GM18517 (cell line): ENCODE measurements at regions not wholly inside any gene's neighbourhood (a gene's known extent, or its start where the extent isn't known, plus 50 kb on each side); places are given as distances from the start of the nearest gene placed in this dataset.
"Not testable (repeated sequence)": the region's sequence is repeated elsewhere in the genome, so short reads cannot be mapped to it uniquely, and the experiment has no call there.

Experiments used
- ATAC-seq: cut with Tn5 transposase; IDR thresholded peaks from one replicate; pipeline ENCODE4 v1.9.1; 2021; ENCODE audit warnings: mild to moderate bottlenecking, moderate library complexity; ENCODE audit not compliant: unreplicated experiment

DNA sequence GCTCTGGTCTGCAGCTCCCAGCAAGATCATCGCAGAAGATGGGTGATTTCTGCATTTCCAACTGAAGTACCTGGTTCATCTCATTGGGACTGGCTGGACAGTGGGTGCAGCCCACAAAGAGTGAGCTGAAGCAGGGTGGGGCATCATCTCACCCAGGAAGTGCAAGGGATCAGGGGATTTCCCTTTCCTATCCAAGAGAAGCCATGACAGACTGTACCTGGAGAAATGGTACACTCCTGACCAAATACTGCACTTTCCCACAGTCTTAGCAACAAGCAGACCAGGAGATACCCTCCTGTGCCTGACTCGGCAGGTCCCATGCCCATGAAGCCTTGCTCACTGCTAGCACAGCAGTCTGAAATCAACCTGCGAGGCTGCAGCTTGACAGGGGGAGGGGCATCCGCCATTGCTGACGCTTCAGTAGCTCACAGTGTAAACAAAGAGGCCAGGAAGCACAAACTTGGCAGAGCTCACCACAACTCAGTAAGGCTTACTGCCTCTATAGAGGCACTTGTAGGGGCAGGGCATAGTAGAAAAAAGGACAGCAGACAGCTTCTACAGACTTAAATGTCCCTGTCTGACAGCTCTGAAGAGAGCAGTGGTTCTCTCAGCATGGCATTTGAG is 60.5 kb downstream of the AREG start:
- not testable (repeated sequence) for ATAC-seq

DNA sequence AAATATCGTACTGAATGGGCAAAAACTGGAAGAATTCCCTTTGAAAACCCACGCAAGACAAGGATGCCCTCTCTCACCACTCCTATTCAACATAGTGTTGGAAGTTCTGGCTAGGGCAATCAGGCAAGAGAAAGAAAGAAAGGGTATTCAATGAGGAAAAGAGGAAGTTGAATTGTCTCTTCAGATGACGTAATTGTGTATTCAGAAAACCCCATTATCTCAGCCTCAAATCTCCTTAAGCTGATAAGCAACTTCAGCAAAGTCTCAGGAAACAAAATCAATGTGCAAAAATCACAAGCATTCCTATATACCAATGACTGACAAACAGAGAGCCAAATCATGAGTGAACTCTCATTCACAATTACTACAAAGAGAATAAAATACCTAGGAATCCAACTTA is 64.4 kb downstream of the AREG start:
- ATAC-seq, result not testable (repeated sequence)

DNA sequence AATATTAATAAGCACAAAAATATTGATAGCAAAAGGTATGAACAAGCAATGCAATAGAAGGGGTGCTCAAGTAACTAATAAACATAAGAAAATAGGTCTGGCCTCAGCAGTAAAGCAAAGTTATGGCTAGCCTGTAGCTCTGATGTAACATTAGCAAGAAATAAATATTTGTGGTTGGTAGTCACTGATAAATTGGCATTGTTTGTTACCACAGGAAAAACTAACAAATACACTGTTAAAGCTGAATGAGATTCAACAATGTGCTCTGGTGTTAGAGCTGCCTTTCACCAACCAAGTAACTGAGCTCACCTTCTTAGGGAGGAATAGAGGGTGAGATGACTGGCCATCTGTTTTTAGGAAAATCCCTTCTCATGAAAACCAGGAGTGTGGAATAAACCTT is 71.4 kb downstream of the AREG start:
- no peak for ATAC-seq

DNA sequence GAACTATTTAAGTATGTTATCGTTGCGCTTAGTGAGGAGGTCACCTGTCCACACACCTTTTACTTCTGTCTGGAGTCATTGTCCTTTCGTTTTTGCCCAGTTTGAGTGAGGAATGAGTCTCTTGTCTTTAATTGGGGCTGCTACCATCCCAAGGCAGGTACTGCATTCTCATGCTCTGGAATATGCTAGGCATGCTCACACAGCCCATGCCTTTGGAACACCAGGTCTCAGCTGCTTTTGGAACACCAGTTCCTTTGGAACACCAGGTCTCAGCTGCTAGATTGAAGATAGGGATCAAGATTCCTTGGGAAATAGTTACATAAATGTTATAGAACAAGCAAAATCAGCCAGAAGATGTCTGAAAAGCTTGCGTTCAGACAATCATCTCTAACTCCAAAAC is 73.1 kb downstream of the AREG start:
- ATAC-seq, result no peak

DNA sequence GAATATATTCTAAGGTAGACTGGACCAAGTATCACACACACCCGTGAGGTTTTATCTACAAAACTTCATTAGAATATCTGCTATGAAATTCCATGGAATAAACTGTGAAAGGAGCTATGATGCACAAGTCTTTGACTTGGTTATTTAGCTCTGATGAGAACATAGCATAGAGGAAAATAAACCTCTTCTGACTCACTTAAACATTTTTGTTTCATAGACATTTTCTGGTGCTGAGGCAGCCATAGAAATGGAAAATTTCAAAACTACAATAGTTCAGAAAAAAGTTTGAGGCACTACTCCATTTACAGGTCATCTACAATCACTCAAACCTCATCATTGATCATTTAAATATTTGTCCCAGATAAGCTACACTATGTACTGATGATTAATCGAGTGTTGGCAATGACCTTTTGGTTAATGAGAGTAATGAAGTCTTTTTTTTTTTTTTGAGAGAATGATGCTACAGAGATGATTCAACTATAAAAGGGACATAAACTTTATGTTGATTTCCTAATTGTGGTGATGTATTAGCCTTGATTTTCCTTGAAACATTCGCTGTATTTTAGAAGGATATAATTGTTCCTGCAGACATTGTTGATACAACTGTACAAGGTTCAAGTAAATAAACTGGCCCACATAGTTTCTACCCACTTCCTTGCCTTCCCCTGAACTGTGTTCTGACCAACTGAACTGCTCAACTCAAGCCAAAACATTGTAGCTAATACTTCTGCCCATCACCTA is 77.5 kb downstream of the AREG start:
- no peak for ATAC-seq

DNA sequence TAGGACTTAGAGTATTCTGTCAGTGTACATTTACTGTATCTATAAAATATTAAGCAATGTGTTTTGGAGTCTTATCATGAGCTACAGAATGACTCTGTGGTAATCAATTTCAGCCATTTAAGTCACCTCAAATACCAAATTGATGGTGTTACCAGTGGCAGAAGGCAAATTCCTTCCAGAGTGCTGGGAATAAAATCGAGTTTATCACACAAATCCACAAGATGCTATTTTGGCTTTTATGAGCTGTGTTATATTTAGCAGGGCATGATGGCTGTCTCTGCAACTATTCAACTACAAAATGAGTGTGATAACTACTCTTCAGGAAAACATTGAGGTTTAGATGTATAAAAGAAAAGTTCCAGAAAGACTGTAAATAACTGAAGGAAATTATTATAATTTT is 78.2 kb downstream of the AREG start:
- ATAC-seq, result no peak

DNA sequence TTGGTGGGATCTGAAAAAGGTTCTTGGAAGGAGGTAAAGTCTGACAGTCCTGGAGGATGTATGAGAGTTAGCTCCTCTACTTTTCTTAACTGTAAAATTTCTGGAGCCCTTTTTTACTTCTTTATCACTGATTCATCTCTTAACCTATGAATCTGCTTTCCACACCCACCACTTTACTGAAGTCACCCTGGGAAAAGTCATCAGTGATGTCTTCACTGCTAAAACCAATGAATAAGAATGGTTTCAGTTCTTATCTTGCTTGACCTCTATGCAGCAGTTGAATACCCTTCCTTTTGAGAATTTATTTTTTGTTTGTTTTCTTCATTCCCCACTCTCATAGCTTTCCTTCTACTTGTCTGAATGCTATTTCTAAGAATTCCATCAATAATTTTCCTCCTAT is 80.0 kb downstream of the AREG start:
- no peak for ATAC-seq

DNA sequence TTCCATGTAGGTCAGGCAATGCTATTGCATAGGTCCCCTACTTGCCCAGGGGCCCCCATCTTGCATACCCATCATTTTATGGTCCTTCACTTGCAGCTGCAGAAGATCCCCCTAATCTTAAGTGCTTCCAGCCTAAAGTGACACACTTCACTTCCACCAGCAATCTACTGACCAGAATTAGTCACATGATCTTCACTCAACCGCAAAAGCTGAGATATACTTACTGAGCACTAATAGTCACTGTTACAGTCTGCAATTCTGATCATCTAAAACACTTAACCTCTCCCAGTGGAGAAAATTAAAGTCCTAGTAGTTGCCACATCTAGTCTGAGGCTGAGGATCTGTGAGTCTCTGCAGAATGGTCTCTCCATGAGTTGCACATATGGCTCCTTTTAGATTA is 82.1 kb downstream of the AREG start:
- ATAC-seq, result no peak

DNA sequence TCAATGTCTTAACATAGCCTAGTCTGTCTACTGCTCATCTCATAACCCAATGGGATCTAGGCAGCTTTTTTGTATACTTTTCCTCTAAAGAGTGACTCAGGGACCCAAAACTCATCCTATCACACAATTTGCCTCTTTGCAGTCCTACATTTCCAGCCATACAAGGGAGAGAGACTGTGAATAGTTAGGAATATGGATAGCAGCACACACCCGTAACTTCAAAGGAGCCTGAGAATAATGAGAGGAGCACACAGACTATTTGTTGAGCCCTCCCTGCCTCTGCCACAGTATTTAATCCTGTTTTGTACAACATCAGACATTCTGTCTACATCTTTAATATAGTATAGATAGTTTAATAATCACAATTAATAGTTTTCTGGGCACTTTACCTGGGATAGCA is 83.2 kb downstream of the AREG start:
- ATAC-seq, result no peak

DNA sequence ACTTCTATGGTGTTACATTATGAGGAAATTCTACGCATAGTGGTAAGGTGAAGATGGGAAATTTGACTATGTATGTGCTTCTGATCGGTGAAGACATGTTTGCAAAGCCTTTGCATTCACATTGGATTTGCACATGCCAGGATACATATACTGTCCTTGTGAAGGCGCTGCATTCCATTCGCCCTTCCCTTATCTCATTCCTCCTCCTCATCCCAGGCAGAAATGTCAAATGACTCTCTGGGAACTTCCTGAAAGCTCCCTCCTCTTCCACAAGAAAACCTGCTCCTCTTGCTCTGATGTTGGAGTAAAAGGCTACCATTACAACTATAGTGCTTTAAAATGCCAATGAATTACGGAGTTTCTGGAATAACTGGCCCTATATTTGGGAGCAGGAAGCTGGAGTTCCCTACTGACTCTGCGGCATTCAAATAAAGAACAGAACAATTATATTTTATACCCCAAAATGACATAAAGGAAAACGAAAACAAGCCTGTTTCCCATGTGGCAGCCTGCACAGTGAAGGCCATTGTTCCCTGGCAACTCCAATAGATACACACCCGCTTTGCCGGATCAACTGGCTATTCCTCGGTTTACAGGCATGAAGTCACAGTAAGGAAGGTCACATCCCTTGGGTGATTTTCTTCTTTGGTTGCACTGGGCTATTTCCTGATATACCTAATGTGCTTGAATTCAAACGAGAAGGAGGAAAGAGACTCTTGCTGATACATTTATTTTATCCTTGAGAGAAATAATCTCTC is 84.5 kb downstream of the AREG start:
- no peak for ATAC-seq

DNA sequence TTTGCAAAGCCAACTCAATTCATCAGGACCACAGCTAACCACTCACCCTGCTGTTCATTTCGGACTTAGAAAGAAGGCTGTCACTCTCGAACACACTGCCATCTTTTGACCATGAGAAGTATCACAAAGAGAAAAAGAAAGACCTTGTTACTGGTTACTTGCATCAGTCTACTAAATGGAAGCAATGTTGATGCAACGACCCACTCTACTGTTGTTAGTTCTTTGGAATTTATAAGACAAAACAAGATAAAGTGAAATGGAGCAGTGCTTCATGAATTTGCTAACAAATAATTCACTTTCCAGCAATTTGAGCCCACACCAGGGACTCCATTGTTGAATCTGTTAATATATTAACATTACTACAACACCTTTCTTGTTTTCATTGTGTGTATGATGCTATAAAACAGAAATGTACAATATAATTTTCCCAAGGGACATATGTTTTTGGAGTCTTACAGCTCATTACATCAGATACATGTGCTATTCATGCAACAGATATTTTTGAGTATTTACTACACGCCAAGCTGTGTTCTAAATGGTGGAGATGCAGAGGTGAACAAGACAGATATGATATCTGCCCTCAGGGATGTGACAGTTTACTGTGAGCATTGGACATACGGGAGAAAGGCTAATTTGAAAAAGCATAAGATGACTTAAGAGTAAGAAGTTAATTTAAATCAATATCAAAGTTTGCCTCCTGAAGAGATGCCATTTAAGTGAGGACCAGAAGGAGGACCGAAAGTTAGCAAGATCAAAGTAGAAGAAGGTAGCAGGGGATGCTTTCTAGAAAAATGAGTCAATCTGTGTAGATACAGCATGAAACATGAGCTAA is 87.2 kb downstream of the AREG start:
- peak; percentile 69 for ATAC-seq

DNA sequence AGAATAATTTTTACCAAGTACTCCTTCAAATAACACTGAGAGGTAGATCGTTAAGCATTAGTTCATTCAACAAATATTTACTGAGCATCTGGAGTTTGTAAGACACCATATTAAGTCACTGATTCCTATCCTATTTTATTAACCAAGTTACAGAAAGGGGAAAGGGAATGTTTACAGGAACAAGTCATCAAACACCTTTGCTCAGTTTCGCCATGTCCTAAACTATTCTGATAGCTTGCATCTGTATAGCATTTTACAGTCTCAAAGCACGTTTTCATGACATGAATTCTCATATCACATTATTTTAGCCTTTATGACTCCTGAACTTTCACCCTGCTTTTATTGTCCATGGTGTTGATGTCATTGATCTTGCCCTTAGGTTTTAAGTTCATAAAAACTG is 89.2 kb downstream of the AREG start:
- no peak for ATAC-seq

DNA sequence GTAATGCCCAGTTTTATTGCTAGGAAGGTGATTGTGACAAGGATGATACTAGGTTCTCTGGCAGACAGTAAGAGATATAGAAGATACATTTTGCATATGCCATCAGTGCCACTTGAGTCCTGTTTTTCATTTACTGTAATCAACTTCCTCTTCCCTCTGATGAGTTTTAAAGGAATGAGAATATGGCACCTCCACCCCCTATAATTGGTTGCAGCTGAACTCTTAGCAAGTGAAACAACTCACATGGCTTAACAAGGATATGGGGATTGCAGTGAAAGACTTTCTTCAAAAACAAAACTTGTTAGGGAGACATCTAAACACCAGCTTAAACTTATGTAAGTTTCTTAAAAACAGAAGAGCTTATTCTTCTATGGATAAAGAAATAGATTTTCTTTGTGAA is 90.0 kb downstream of the AREG start:
- no peak for ATAC-seq

DNA sequence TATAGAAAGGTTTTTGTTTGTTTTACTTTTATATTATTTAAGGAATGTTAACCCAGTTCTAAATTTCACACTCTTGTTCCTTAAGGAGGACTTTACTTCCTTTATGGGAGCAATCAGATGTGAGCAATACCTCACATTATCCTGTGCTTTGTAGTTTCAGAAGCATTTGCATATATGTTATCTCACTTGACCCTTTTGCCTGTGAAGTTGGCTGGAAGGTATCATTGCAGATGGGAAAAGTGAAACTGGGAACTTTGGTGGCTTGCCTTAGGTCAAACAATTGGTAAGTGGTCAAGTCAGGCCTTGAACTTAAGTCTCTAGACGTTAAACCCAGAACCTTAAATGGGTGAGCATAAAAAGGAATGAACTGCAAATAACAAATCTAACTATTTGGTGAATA is 90.6 kb downstream of the AREG start:
- ATAC-seq, result no peak

DNA sequence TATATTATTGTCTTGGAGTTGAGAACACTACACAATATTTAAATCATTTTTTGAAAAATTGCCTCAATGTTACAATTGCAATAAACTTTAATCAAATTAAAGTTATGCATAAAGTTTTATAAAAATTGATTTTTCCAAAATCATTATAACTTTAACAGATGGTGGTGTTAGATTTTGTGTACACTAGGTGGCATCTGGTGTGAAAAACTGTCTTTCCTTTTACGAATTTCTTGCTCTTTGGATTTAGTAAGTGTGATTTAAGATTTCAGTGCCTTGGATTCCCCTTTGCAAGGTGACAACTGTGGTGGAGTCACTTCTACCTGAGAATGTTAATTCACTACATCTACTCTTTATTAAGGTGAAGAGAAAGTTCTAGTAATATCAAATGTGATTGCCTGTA is 91.6 kb downstream of the AREG start:
- no peak for ATAC-seq

DNA sequence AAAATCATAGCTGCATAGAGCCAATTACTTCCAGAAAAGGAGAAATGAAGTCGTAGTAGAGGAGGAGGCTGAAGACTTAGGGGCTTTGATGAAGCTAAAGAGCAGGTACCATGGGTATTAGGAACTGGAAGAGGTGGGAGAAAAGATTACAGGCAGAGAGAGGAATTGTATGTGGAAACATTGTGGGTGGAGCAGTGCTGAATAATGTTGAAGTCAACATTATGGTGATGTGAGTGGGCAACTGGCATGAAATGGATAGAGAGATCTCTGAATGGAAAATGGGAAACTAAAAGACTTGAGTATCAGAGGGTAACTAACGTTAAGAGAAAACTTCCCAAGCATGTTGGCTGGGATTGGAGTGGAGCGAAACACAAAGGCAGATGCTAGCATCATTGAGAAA is 92.5 kb downstream of the AREG start:
- ATAC-seq, result no peak

DNA sequence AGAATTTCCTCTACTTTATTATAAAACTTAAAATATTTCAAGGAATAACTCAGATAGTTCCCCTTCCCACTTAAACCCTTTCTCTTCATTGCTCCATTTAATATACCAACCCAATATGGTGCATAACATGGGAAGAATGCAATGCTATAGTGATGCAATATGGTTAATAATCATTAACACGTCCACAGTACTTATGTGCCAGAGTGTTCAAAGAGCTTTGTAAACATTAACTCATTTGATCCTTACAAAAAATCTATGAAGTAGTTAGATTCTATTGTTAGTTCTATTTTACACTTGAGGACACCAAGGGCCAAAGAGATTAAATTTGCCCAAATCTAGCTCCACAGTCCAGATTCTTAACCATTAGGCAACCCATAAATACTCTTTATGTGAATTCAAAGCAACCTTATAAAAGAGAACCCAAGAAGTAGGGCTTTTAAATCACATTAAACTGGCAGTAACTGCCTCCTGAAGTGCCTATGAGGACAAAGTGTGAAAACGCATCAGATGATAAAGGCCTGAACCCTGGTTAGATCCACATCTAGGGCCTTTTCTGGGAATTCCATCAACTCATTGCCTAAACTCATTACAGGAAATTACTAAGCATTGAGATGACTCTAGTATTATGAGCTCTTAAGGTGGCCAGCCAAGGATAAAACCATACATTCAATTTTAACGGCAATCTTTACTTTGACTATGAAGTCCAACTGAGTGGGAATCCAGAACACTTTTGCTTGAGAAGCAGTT is 94.3 kb downstream of the AREG start:
- ATAC-seq, result no peak

DNA sequence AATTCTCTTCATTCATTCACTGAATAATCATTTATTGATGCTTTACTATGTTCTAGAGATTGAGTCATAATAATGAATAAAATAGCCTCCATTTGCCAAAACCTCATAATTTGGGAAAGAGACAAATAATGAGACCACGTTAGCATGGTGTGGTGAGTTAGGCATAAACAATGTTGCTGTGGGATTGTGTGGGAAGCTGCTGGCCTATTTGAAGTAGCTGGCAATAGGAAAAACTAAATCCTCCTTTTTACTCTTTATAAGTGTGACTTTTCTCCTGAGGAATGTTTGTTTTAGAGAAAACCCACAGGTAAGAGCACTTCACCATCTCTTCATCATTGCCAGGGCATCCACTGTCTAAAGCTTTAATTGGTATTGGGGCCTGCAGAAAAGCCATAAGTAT is 95.3 kb downstream of the AREG start:
- ATAC-seq, result no peak

DNA sequence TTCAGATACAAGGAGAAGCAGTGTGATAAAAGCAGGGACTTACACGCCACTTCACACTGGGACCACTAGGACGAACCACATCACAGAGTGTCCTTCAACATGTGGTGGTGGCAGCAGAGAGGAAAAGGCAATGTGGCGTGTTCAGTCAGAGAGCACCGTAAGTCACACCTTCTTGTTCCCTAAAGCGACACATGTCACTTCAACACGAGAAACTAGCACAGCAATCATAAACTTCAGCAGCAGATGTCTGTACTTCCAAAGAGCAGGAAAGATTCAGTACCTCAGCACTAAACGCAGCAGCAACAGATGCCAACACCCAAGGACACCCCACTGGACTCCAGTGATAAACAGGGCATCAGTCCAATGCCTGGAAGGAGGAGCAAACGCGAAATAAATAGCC is 96.7 kb downstream of the AREG start:
- ATAC-seq, result no peak

DNA sequence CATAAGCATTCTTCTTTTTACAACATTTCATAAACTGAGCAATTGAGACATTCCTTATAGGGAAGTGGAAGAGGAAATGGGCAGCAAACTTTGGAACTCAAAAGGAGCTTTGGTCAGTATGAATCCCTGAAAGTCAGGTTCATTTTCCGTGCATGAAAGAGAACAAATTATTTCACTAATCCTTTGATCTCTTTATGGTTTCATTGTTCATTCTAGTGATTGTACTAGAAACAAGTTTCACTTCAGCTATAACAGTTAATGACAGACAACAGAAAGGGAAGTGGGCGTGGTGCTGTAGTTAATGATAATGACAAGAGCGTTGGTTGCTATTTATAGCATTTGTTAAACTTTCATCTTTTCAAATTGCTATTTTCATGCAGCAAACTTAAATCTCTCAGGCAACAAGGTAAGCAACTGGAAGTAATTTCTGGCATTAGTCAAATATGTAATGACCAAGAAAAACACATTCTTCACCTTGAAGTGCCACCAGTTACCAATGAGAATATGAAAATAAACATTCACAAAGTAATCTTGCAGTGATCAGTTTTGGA is 98.4 kb downstream of the AREG start:
- peak; percentile 94 for ATAC-seq
